H1 (cell line): ENCODE measurements at regions not wholly inside any gene's neighbourhood (a gene's known extent, or its start where the extent isn't known, plus 50 kb on each side); places are given as distances from the start of the nearest gene placed in this dataset.

ENCODE experiments used
- CTCF ChIA-PET: fragments of 300-600 bp; sonication (Branson Sonifier 250); formaldehyde crosslinking; loops from one replicate; lab custom pipeline; 2021; ENCODE audit not compliant: partially characterized antibody; lab: Charles Lee
- POLR2A ChIA-PET: fragments of 300-600 bp; sonication (Branson Sonifier 250); formaldehyde crosslinking; loops from one replicate; lab custom pipeline; 2021; ENCODE audit warnings: inconsistent platforms; ENCODE audit not compliant: partially characterized antibody; lab: Charles Lee
- DNase-seq, 2 experiments: peaks; one replicate each; pipeline versions ENCODE4 v3.0.0 to v3.0.0-alpha.2; 2010 to 2022; ENCODE audit warnings: low spot score in 2 of 2, low read depth in 1 of 2, mixed read lengths in 1 of 2
- FAIRE-seq: peaks from 2 replicates; lab custom pipeline; 2011; peaks lifted over from hg19 to GRCh38; lab: Jason Lieb, UNC
- H2AFZ ChIP-seq: 2 replicates; pipeline ENCODE4 v1.8.1; 2012; ENCODE audit warnings: low read length, inconsistent platforms
- H2AK5ac ChIP-seq: 2 replicates; pipeline ENCODE4 v1.6.1; 2013; ENCODE audit warnings: low read depth, low read length
- H2BK120ac ChIP-seq: replicated peaks from 2 replicates; pipeline ENCODE3; 2013; ENCODE audit warnings: low read depth, low read length, inconsistent platforms
- H2BK12ac ChIP-seq: 2 replicates; pipeline ENCODE4 v1.6.1; 2013; ENCODE audit warnings: low read depth, low read length
- H2BK15ac ChIP-seq: 2 replicates; pipeline ENCODE4 v1.6.1; 2013; ENCODE audit warnings: low read length
- H2BK20ac ChIP-seq: 2 replicates; pipeline ENCODE4 v1.6.1; 2013; ENCODE audit warnings: low read length
- H2BK5ac ChIP-seq: 2 replicates; pipeline ENCODE4 v1.6.1; 2013; ENCODE audit warnings: low read depth, low read length
- H3K14ac ChIP-seq: 2 replicates; pipeline ENCODE4 v1.6.1; 2013; ENCODE audit warnings: inconsistent platforms; ENCODE audit not compliant: insufficient read length
- H3K18ac ChIP-seq: 2 replicates; pipeline ENCODE4 v1.6.1; 2013; ENCODE audit warnings: low read length; ENCODE audit errors: extremely low read depth
- H3K23ac ChIP-seq: 2 replicates; pipeline ENCODE4 v1.6.1; 2013; ENCODE audit warnings: inconsistent platforms; ENCODE audit not compliant: insufficient read length
- H3K23me2 ChIP-seq: 2 replicates; pipeline ENCODE4 v1.6.1; 2013; ENCODE audit warnings: low read depth, low read length
- H3K27ac ChIP-seq: 2 replicates; pipeline ENCODE4 v1.6.1; 2011; ENCODE audit warnings: low read depth, low read length, inconsistent platforms
- H3K27me3 ChIP-seq, 4 experiments: replicated peaks in 1 of 4; 1 replicate in 1 of 4; 2 replicates in 3 of 4; pipeline versions ENCODE4 v1.6.1 to v1.8.1; 2011 to 2013; ENCODE audit warnings: low read length in 3 of 4, mild to moderate bottlenecking in 3 of 4, inconsistent platforms in 2 of 4, mixed read lengths in 2 of 4, moderate library complexity in 1 of 4; ENCODE audit not compliant: control insufficient read depth in 3 of 4, insufficient read depth in 3 of 4; ENCODE audit errors: extremely low read depth in 1 of 4
- H3K36me3 ChIP-seq, 4 experiments: 2 replicates each; pipeline versions ENCODE4 v1.6.1 to v1.8.1; 2011 to 2013; ENCODE audit warnings: mild to moderate bottlenecking in 4 of 4, low read length in 3 of 4, moderate library complexity in 2 of 4, control low read depth in 1 of 4, inconsistent platforms in 1 of 4; ENCODE audit not compliant: insufficient read depth in 4 of 4, control insufficient read depth in 2 of 4
- H3K4ac ChIP-seq: replicated peaks from 2 replicates; pipeline ENCODE3; 2013; ENCODE audit warnings: low read length, low read depth, mixed read lengths, inconsistent platforms; ENCODE audit not compliant: insufficient read length
- H3K4me1 ChIP-seq, 4 experiments: replicated peaks in 1 of 4; 1 replicate in 1 of 4; 2 replicates in 3 of 4; pipeline versions ENCODE4 v1.6.1 to v1.8.1; 2011 to 2013; ENCODE audit warnings: low read length in 3 of 4, inconsistent platforms in 2 of 4, mixed read lengths in 1 of 4; ENCODE audit not compliant: insufficient read depth in 4 of 4, control insufficient read depth in 3 of 4
- H3K4me2 ChIP-seq, 2 experiments: 2 replicates each; pipeline versions ENCODE4 v1.6.1 to v1.8.1; 2011 to 2013; ENCODE audit warnings: low read depth in 2 of 2, low read length in 2 of 2, control low read depth in 1 of 2, inconsistent platforms in 1 of 2, mild to moderate bottlenecking in 1 of 2; ENCODE audit not compliant: insufficient read depth in 1 of 2
- H3K4me3 ChIP-seq, 4 experiments: fragments of 200-600, 300-600 bp in 1 of 4; sonication (generic), shearing (Covaris generic), sonication (Bioruptor Twin) in 1 of 4; 2 replicates each; pipeline versions ENCODE4 v1.5.1 to v1.8.1; 2011 to 2016; ENCODE audit warnings: low read length in 4 of 4, low read depth in 3 of 4, control low read depth in 2 of 4, inconsistent platforms in 2 of 4, mild to moderate bottlenecking in 2 of 4, mixed read lengths in 1 of 4, moderate library complexity in 1 of 4; ENCODE audit not compliant: insufficient read depth in 2 of 4; ENCODE audit errors: extremely low read depth in 1 of 4
- H3K56ac ChIP-seq: replicated peaks from 2 replicates; pipeline ENCODE3; 2013; ENCODE audit warnings: low read depth, mild to moderate bottlenecking, mixed read lengths, low read length, inconsistent platforms; ENCODE audit not compliant: insufficient read length
- H3K79me1 ChIP-seq: 2 replicates; pipeline ENCODE4 v1.6.1; 2013; ENCODE audit warnings: low read depth, low read length, control low read depth
- H3K79me2 ChIP-seq, 2 experiments: 2 replicates each; pipeline versions ENCODE4 v1.6.1 to v1.8.1; 2012 to 2013; ENCODE audit warnings: low read length in 2 of 2, mild to moderate bottlenecking in 2 of 2, inconsistent platforms in 1 of 2; ENCODE audit not compliant: insufficient read depth in 2 of 2, control insufficient read depth in 1 of 2
- H3K9ac ChIP-seq, 4 experiments: replicated peaks in 1 of 4; 1 replicate in 1 of 4; 2 replicates in 3 of 4; pipeline versions ENCODE4 v1.6.1 to v1.8.1; 2011 to 2013; ENCODE audit warnings: low read depth in 3 of 4, low read length in 3 of 4, control low read depth in 2 of 4, mild to moderate bottlenecking in 2 of 4, moderate library complexity in 2 of 4, inconsistent platforms in 1 of 4; ENCODE audit errors: extremely low read depth in 1 of 4
- H3K9me3 ChIP-seq, 2 experiments: 2 replicates each; pipeline versions ENCODE4 v1.6.1 to v1.8.1; 2012 to 2013; ENCODE audit warnings: mild to moderate bottlenecking in 2 of 2, moderate library complexity in 2 of 2, control low read depth in 1 of 2, inconsistent platforms in 1 of 2, low read depth in 1 of 2, low read length in 1 of 2, mixed read lengths in 1 of 2; ENCODE audit not compliant: insufficient read depth in 2 of 2
- H4K20me1 ChIP-seq, 2 experiments: replicated peaks in 1 of 2; 2 replicates each; pipeline versions ENCODE3 to v1.8.1; 2011 to 2013; ENCODE audit warnings: inconsistent platforms in 2 of 2, low read length in 2 of 2, mild to moderate bottlenecking in 1 of 2; ENCODE audit not compliant: insufficient read depth in 2 of 2, control insufficient read depth in 1 of 2
- H4K5ac ChIP-seq: 2 replicates; pipeline ENCODE4 v1.6.1; 2013; ENCODE audit warnings: low read length, low read depth, mixed read lengths, inconsistent platforms; ENCODE audit not compliant: insufficient read length
- H4K8ac ChIP-seq: 2 replicates; pipeline ENCODE4 v1.8.0; 2013; ENCODE audit warnings: mild to moderate bottlenecking, moderate library complexity, low read length, inconsistent platforms; ENCODE audit not compliant: insufficient read depth; ENCODE audit errors: extremely low read depth
- H4K91ac ChIP-seq: replicated peaks from 2 replicates; pipeline ENCODE3; 2013; ENCODE audit warnings: low read length, mixed read lengths, inconsistent platforms; ENCODE audit not compliant: insufficient read length
- ATF2 ChIP-seq: IDR thresholded peaks from 2 replicates; pipeline ENCODE4 v1.6.1; 2012; ENCODE audit warnings: low read length, inconsistent platforms
- BRCA1 ChIP-seq: IDR thresholded peaks from 2 replicates; pipeline ENCODE4 v1.6.1; 2012; ENCODE audit warnings: low read depth, low read length, improper control_type of control experiment
- CHD1 ChIP-seq: IDR thresholded peaks from 2 replicates; pipeline ENCODE4 v1.6.1; 2012; ENCODE audit warnings: low read depth, low read length, improper control_type of control experiment
- HDAC2 ChIP-seq, 2 experiments: fragments of 300-600 bp in 1 of 2; sonication (generic) in 1 of 2; IDR thresholded peaks; 2 replicates each; pipeline ENCODE4 v1.6.1; 2011 to 2012; ENCODE audit warnings: low read depth in 2 of 2, low read length in 2 of 2, mild to moderate bottlenecking in 2 of 2, moderate library complexity in 2 of 2, borderline replicate concordance in 1 of 2, inconsistent platforms in 1 of 2
- JUND ChIP-seq: IDR thresholded peaks from 2 replicates; pipeline ENCODE4 v1.6.1; 2011; ENCODE audit warnings: mild to moderate bottlenecking, improper control_type of control experiment, low read length
- KDM4A ChIP-seq: IDR thresholded peaks from one replicate; pipeline ENCODE4 v1.7.1; 2012; ENCODE audit warnings: low read depth, mild to moderate bottlenecking, moderate library complexity, low read length, inconsistent platforms; ENCODE audit not compliant: severe bottlenecking
- POLR2A ChIP-seq, 2 experiments: IDR thresholded peaks; 1 replicate in 1 of 2; 2 replicates in 1 of 2; pipeline ENCODE4 v1.6.1; 2011; ENCODE audit warnings: low read depth in 2 of 2, low read length in 2 of 2, mild to moderate bottlenecking in 2 of 2; ENCODE audit errors: control extremely low read depth in 1 of 2
- POU5F1 ChIP-seq: IDR thresholded peaks from 2 replicates; pipeline ENCODE4 v1.6.1; 2011; ENCODE audit warnings: low read depth, mild to moderate bottlenecking, low read length, moderate library complexity
- SIN3A ChIP-seq, 2 experiments: IDR thresholded peaks in 1 of 2; conservative IDR thresholded peaks in 1 of 2; 2 replicates each; pipeline ENCODE4 v1.6.1; 2011 to 2012; ENCODE audit warnings: low read length in 2 of 2, improper control_type of control experiment in 1 of 2, low read depth in 1 of 2, mild to moderate bottlenecking in 1 of 2
- SIX5 ChIP-seq: IDR thresholded peaks from 2 replicates; pipeline ENCODE4 v1.6.1; 2011; ENCODE audit warnings: mild to moderate bottlenecking, low read depth, low read length
- SP4 ChIP-seq: IDR thresholded peaks from 2 replicates; pipeline ENCODE4 v1.6.1; 2012; ENCODE audit warnings: low read length, inconsistent platforms
- WGBS, 2 experiments: shearing (Covaris generic) in 1 of 2; methylation state at CpG; one replicate each; pipeline versions ENCODE4 v1.1.6 to v1.1.7; 2013 to 2015; ENCODE audit warnings: low lambda C conversion rate in 2 of 2, mixed read lengths in 2 of 2, inconsistent platforms in 1 of 2, low coverage in 1 of 2, missing lambda C conversion rate in 1 of 2; ENCODE audit not compliant: insufficient replicate concordance in 2 of 2, insufficient coverage in 1 of 2, insufficient read length in 1 of 2; ENCODE audit errors: extremely low coverage in 1 of 2, missing lambda C conversion rate in 1 of 2; 5-methylcytosine and 5-hydroxymethylcytosine counted together

GRCh38 chr18:45383228-45383627 is 232.0 kb upstream of the SLC14A2 start:
- Histone ChIP-seq H3K18ac (no peak overlapping the region), H2BK20ac (no peak overlapping the region), H3K36me3 (no peaks in the 10 kb centered on the region), H3K56ac (no peak overlapping the region), H3K79me2 (no peaks in the 10 kb centered on the region), H2AFZ (no peak overlapping the region), H3K4ac (no peak overlapping the region), H3K9ac (no peak overlapping the region), H3K4me1 (peaks cover 0 to 4% (median 1%) of the 10 kb centered on the region in 4 experiments; a peak in 3 of 7 replicates), H3K9me3 (no peaks in the 10 kb centered on the region), H2BK120ac (no peak overlapping the region), H4K5ac (no peak overlapping the region), H3K4me2 (no peak overlapping the region), H2BK12ac (no peak overlapping the region), H3K79me1 (no peaks in the 10 kb centered on the region), H3K23me2 (no peaks in the 10 kb centered on the region), H2BK5ac (no peak overlapping the region)
- no peak for FAIRE-seq
- 100% methylated on average over 1 of the region's 1 CpG; no CpG with 5 or more reads in 1 of the 2 experiments for WGBS, 2 experiments
- TF ChIP-seq POLR2A (IDR thresholded peaks at IDR 0.05; ENCODE audit: control extremely low read depth in 1 of 2, low read depth in 2 of 2, low read length in 2 of 2) (no peak), HDAC2 (IDR thresholded peaks at IDR 0.05; ENCODE audit: borderline replicate concordance in 1 of 2, low read depth in 2 of 2, low read length in 2 of 2) (no peak), ATF2 (no peak), KDM4A (no peak), JUND (no peak), BRCA1 (no peak), SIN3A (conservative IDR thresholded peaks at IDR 0.05 in 1 of 2, IDR thresholded peaks at IDR 0.05 in 1 of 2; ENCODE audit: low read depth in 1 of 2, low read length in 2 of 2) (no peak), CHD1 (no peak), POU5F1 (no peak), SP4 (no peak), SIX5 (no peak)
- TF ChIP-seq, all 59 proteins: peak for 0
- Histone ChIP-seq H2AK5ac (no peak overlapping the region), H4K8ac (no peak overlapping the region), H3K14ac (no peak overlapping the region), H4K91ac (no peak overlapping the region), H3K27ac (no peak overlapping the region), H3K23ac (no peak overlapping the region), H2BK15ac (no peak overlapping the region), H3K27me3 (no peaks in the 10 kb centered on the region), H3K4me3 (no peak overlapping the region), H4K20me1 (no peaks in the 10 kb centered on the region)
- DNase-seq, result no peak
- ChIA-PET CTCF (interaction anchor here (0.5 to 11.3 kb wide), 13 partner anchors 8 to 1253 kb away, joined by 3 to 131 read pairs (median 6); no protein-coding TSS in a partner anchor), POLR2A (interaction anchor here (0.7 kb wide), 1 partner anchor 63 kb away, joined by 3 read pairs; no protein-coding TSS in a partner anchor)
